ENCODE measurements at regions not wholly inside any gene's neighbourhood (a gene's known extent, or its start where the extent isn't known, plus 50 kb on each side); places are given as distances from the start of the nearest gene placed in this dataset.

DNA sequence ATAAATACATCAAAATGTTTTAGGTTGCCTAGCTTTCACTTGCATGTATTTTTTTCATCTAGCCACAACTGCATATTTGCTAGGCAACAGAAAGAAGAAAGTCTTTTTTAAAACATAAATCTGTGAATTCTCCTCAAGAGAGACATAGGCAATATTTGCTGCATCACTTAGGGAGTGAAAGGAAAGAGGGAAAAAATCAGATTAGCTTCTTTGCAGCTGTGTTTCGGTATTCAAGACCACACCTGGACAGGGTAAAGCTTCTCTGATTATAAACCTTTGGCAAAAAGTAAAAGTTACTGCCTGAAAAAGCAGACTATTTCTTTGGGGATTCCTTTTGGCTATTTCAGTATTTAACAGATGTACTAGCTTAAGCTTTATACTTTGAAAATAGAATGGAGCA lies 280.9 kb upstream of the ZSWIM2 start:
- H3K36me3 ChIP-seq, result no peaks in the 10 kb centered on the region
- H3K9me3 ChIP-seq, result peaks cover 0 to 7% (median 0%) of the 10 kb centered on the region in 12 donors
- 75 to 90% (median 81%) methylated on average over 1 of the region's 1 CpG for WGBS, 4 donors
- no peak overlapping the region for H3K4me3 ChIP-seq
- intact Hi-C loops (cut with DNase I), result loop anchor here in 7 of 10 donors (10.0 kb wide), 3 partner anchors 265 to 325 kb away; partner anchors contain the start of gene CALCRL (in 1 of the 7)
- H3K27ac ChIP-seq, result no peak overlapping the region
- no peaks in the 10 kb centered on the region for H3K4me1 ChIP-seq
- H3K27me3 ChIP-seq, result no peaks in the 10 kb centered on the region
- no peak for DNase-seq
- no peak for ATAC-seq
- TF ChIP-seq, protein P1, sequence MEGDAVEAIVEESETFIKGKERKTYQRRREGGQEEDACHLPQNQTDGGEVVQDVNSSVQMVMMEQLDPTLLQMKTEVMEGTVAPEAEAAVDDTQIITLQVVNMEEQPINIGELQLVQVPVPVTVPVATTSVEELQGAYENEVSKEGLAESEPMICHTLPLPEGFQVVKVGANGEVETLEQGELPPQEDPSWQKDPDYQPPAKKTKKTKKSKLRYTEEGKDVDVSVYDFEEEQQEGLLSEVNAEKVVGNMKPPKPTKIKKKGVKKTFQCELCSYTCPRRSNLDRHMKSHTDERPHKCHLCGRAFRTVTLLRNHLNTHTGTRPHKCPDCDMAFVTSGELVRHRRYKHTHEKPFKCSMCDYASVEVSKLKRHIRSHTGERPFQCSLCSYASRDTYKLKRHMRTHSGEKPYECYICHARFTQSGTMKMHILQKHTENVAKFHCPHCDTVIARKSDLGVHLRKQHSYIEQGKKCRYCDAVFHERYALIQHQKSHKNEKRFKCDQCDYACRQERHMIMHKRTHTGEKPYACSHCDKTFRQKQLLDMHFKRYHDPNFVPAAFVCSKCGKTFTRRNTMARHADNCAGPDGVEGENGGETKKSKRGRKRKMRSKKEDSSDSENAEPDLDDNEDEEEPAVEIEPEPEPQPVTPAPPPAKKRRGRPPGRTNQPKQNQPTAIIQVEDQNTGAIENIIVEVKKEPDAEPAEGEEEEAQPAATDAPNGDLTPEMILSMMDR (IDR thresholded peaks at IDR 0.05), result no peak
- TF ChIP-seq POLR2A (IDR thresholded peaks at IDR 0.05), result no peak

DNA sequence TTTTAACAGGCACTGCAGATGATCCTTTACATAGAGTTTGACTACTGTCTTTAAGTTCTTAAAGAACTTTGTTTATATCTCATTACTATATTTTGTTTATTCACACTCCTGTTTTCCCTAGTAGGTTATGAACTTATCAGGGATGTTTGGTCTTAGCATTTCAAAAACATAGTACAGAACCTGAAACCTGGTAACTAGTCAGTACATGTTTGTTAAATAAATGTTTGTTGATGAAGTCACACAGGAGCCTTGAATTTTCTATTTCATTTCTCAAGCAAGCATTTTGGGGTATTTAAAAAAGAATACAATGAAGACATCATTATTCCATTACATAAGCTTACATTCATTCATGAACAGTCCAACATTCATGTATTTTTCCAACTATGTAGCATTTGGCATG lies 280.3 kb upstream of the ZSWIM2 start:
- intact Hi-C loops (cut with DNase I), result no loop called here
- no peak for TF ChIP-seq POLR2A (IDR thresholded peaks at IDR 0.05)
- TF ChIP-seq, protein P1 (IDR thresholded peaks at IDR 0.05), result no peak
- H3K4me3 ChIP-seq, result no peak overlapping the region

DNA sequence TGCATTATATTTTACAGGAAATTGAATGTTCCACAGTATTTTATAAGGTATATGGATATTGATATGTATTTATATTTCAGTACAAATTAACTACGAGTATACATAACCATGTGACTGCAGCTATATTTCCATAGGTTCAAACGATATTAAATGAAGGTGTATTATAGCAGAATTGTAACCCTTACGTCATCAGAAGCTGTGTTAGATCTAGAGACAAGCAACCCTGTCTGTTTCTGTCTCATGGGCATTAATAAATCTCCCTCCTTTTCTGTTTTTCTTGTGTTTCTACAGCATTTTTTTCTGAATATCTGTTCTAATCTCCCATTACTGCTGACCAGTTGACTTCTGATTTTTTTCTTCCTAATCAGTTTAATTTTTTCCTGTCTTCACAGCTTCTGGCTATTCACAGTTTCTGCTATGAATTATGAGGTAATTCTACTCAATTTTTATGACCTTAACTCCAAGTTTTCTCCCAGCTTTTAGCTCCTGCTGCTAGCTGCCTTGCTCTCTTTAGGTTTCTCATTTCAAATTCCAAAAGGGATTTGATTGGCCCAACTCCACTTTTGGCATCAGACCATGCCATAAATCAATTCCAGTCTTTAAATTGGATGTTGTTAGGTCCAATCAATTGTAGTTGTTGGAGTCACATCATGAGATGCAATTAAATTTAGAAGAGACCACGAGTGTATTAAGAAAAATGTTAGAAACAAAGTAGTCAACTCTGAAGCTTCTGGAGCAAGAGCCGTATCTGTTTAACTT lies 277.5 kb upstream of the ZSWIM2 start:
- H3K9me3 ChIP-seq, result peaks cover 0 to 4% (median 0%) of the 10 kb centered on the region in 12 donors
- no peak overlapping the region for H3K4me3 ChIP-seq
- intact Hi-C loops (cut with DNase I), result no loop called here
- TF ChIP-seq, protein P1 (IDR thresholded peaks at IDR 0.05), result no peak
- TF ChIP-seq POLR2A (IDR thresholded peaks at IDR 0.05), result no peak
- no peaks in the 10 kb centered on the region for H3K4me1 ChIP-seq
- ATAC-seq (no peak), DNase-seq (no peak)
- H3K27ac ChIP-seq, result no peak overlapping the region
- H3K27me3 ChIP-seq, result no peaks in the 10 kb centered on the region
- 69 to 80% (median 78%) methylated on average over 5 of the region's 5 CpGs for WGBS, 4 donors
- H3K36me3 ChIP-seq, result no peaks in the 10 kb centered on the region

More for the DNA sequence above, 280.3 kb upstream of the ZSWIM2 start:
- H3K36me3 ChIP-seq, result no peaks in the 10 kb centered on the region
- DNase-seq (no peak), ATAC-seq (no peak)
- H3K9me3 ChIP-seq, result peaks cover 0 to 7% (median 0%) of the 10 kb centered on the region in 12 donors
- no peak overlapping the region for H3K27ac ChIP-seq
- no peaks in the 10 kb centered on the region for H3K27me3 ChIP-seq
- H3K4me1 ChIP-seq, result no peaks in the 10 kb centered on the region

DNA sequence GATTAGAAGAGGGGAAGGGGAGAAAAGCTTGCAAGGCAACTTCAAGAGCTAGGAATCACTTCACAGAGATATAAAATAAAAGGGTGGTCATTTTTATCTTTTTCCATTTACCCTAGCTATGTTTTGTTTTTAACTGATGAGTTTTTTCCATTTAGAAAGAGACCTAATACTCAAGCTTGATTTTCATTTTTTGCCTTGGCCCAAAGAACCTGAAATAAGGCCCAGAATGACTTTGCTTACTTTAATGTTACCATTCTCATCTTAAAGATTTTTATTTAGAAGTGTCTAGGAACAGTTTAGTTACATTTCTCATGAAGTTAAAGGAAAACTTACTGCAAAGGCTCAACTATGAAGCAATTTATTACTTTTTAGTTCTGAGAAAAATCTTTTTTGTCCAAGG lies 276.3 kb upstream of the ZSWIM2 start:
- Histone ChIP-seq H3K27me3 (no peaks in the 10 kb centered on the region), H3K27ac (no peak overlapping the region), H3K4me3 (no peak overlapping the region), H3K9me3 (no peaks in the 10 kb centered on the region), H3K4me1 (no peaks in the 10 kb centered on the region), H3K36me3 (no peaks in the 10 kb centered on the region)
- no peak for DNase-seq
- TF ChIP-seq POLR2A (IDR thresholded peaks at IDR 0.05), result no peak
- TF ChIP-seq, protein P1 (IDR thresholded peaks at IDR 0.05), result no peak
- ATAC-seq, result no peak
- intact Hi-C loops (cut with DNase I), result no loop called here

All from heart left ventricle (tissue), 16 donors.